ENCODE measurements at regions not wholly inside any gene's neighbourhood (a gene's known extent, or its start where the extent isn't known, plus 50 kb on each side); places are given as distances from the start of the nearest gene placed in this dataset.

- DNase-seq = no peak
Observed at GRCh38 chrX:6683353-6683752, 148.4 kb upstream of the VCX3A start.

GRCh38 chrX:6681521-6682145 is 146.7 kb upstream of the VCX3A start:
- no peak for DNase-seq

GRCh38 chrX:6679988-6680387 is 145.1 kb upstream of the VCX3A start:
- no peak for DNase-seq

GRCh38 chrX:6679550-6679949 is 144.6 kb upstream of the VCX3A start:
- no peak for DNase-seq

- no peak for DNase-seq
Observed at GRCh38 chrX:6678313-6678712, 143.4 kb upstream of the VCX3A start.

GRCh38 chrX:6674734-6675133 is 139.8 kb upstream of the VCX3A start:
- no peak for DNase-seq

GRCh38 chrX:6667048-6667768 is 132.3 kb upstream of the VCX3A start:
- DNase-seq = peak; percentile 2

GRCh38 chrX:6666624-6667023 is 131.7 kb upstream of the VCX3A start:
- DNase-seq = no peak

GRCh38 chrX:6661736-6662135 is 126.8 kb upstream of the VCX3A start:
- no peak for DNase-seq

- DNase-seq = no peak
Observed at GRCh38 chrX:6660567-6661264, 125.8 kb upstream of the VCX3A start.

- DNase-seq = no peak
Observed at GRCh38 chrX:6645216-6645615, 110.3 kb upstream of the VCX3A start.

GRCh38 chrX:6644411-6644810 is 109.5 kb upstream of the VCX3A start:
- DNase-seq = no peak

- DNase-seq = no peak
Observed at GRCh38 chrX:6640727-6641126, 105.8 kb upstream of the VCX3A start.

- DNase-seq = no peak
Observed at GRCh38 chrX:6614506-6614905, 79.6 kb upstream of the VCX3A start.

- no peak for DNase-seq
Observed at GRCh38 chrX:6599230-6599860, 64.4 kb upstream of the VCX3A start.

Data from GF-D8 (cell line).